BLaER1 treated with 17β-estradiol and CSF1 and Interleukin-3, amounts not matched to agents 10 nM and 100 nM (cell line): ENCODE measurements at regions not wholly inside any gene's neighbourhood (a gene's known extent, or its start where the extent isn't known, plus 50 kb on each side); places are given as distances from the start of the nearest gene placed in this dataset.

Experiments used
- H3K27ac ChIP-seq, 11 experiments: shearing (Covaris generic); formaldehyde crosslinking; 2 replicates each; pipeline ENCODE4 v1.8.1; 2022
- H3K27me3 ChIP-seq, 11 experiments: shearing (Covaris generic); formaldehyde crosslinking; 2 replicates each; pipeline ENCODE4 v1.8.1; 2022
- H3K36me3 ChIP-seq, 11 experiments: shearing (Covaris generic); formaldehyde crosslinking; 2 replicates each; pipeline ENCODE4 v1.8.1; 2022
- H3K4me1 ChIP-seq, 10 experiments: shearing (Covaris generic); formaldehyde crosslinking; 2 replicates each; pipeline ENCODE4 v1.8.1; 2022
- H3K4me2 ChIP-seq, 11 experiments: shearing (Covaris generic); formaldehyde crosslinking; 2 replicates each; pipeline ENCODE4 v1.8.1; 2022
- H3K4me3 ChIP-seq, 10 experiments: shearing (Covaris generic); formaldehyde crosslinking; 2 replicates each; pipeline ENCODE4 v1.8.1; 2022
- H3K9ac ChIP-seq, 11 experiments: shearing (Covaris generic); formaldehyde crosslinking; 2 replicates each; pipeline ENCODE4 v1.8.1; 2022
- H3K9me3 ChIP-seq, 11 experiments: shearing (Covaris generic); formaldehyde crosslinking; replicated peaks in 1 of 11; 2 replicates each; pipeline ENCODE4 v1.8.1; 2022
- H4K20me1 ChIP-seq, 11 experiments: shearing (Covaris generic); formaldehyde crosslinking; 2 replicates each; pipeline ENCODE4 v1.8.1; 2022
- Cebpa-rat ChIP-seq, 11 experiments: shearing (Covaris generic); IDR thresholded peaks; 2 replicates each; pipeline ENCODE4 v1.8.1; 2022

- Histone ChIP-seq H3K36me3 (peaks cover 0 to 5% (median 0%) of the 10 kb centered on the region in 11 experiments; a peak in 1 of 22 replicates), H4K20me1 (no peaks in the 10 kb centered on the region), H3K27ac (no peak overlapping the region), H3K9me3 (peaks cover 24 to 49% (median 36%) of the 10 kb centered on the region in 11 experiments), H3K9ac (no peak overlapping the region), H3K4me2 (no peak overlapping the region), H3K4me1 (peaks cover 0 to 14% (median 4%) of the 10 kb centered on the region in 10 experiments; a peak in 11 of 20 replicates), H3K27me3 (no peaks in the 10 kb centered on the region), H3K4me3 (no peak overlapping the region)
- no peak for TF ChIP-seq Cebpa-rat (IDR thresholded peaks at IDR 0.05)
These were observed 80.6 kb downstream of the NPTX2 start for GRCh38 chr7:98697485-98698240.

DNA sequence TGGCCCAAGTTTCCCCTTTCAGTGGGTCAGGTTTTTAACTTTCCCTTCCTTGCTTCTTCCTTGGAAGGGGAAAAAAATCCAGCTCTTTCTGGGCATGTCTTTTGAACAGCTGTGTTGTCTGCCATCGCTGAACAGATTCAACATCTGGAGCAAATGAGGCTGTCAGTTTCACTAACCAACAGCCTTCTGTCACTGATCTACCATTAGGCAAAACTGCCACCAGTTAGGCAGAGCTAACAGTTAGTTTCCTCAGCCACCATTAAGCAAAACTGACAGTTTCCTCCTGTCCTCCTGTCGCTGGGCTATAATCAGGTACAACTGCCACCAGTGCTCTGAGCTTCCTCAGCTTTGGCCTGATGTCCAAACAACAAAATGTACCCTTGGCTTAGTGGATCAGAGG is 81.9 kb downstream of the NPTX2 start:
- no peak overlapping the region for H3K4me3 ChIP-seq
- no peak for TF ChIP-seq Cebpa-rat (IDR thresholded peaks at IDR 0.05)
- no peak overlapping the region for H3K9ac ChIP-seq
- H3K36me3 ChIP-seq = no peaks in the 10 kb centered on the region
- H3K9me3 ChIP-seq = peaks cover 11 to 36% (median 23%) of the 10 kb centered on the region in 11 experiments
- H3K4me1 ChIP-seq = peaks cover under 1 to 19% (median 11%) of the 10 kb centered on the region in 10 experiments; a peak in 19 of 20 replicates
- no peaks in the 10 kb centered on the region for H3K27me3 ChIP-seq
- no peak overlapping the region for H3K4me2 ChIP-seq
- no peak overlapping the region for H3K27ac ChIP-seq
- no peaks in the 10 kb centered on the region for H4K20me1 ChIP-seq

DNA sequence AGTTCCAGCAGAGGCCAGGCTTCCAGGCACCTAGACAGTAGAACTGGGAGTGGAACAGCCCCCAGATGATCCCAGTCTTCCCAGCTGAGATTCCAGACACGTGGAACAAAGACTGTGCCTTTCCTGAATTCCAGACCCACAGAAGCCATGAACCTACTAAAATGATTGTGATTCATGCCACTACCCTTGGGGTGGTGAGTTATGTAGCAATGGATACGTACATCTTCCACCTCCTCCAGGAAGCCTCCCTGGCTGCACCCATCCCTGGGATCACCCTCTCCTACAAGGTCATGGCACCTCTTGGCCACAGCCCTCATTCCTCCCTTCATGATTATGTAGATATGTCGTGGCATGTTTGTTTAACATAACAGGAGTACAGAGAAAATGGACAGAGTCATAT is 83.4 kb downstream of the NPTX2 start:
- no peak overlapping the region for H3K9ac ChIP-seq
- H3K4me1 ChIP-seq = peaks cover 5 to 24% (median 17%) of the 10 kb centered on the region in 10 experiments; a peak in 19 of 20 replicates
- H3K36me3 ChIP-seq = no peaks in the 10 kb centered on the region
- no peak overlapping the region for H3K4me2 ChIP-seq
- no peak overlapping the region for H3K4me3 ChIP-seq
- peaks cover 7 to 23% (median 15%) of the 10 kb centered on the region in 11 experiments for H3K9me3 ChIP-seq
- no peak for TF ChIP-seq Cebpa-rat (IDR thresholded peaks at IDR 0.05)
- no peaks in the 10 kb centered on the region for H4K20me1 ChIP-seq
- no peak overlapping the region for H3K27ac ChIP-seq
- H3K27me3 ChIP-seq = no peaks in the 10 kb centered on the region

DNA sequence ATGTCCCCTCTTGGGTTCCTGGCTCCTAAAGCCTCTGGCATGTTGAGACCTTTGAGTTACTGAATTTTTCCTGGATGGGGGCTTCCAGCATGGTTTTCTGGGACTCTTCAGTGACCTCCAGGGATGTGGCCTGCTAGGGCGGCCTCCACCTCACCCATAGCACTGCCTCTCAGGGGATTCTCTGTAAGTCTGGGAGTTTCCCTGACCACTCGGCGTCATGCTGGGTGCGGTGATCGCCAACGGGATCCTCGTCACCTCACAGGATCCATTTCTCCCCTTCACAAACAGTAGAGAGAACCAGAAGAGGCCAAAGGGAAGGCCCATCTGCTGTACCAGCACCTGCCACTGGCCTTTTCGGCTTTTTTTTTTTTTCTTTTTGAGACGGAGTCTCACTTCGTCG is 84.3 kb downstream of the NPTX2 start:
- Histone ChIP-seq H3K9ac (no peak overlapping the region), H4K20me1 (no peaks in the 10 kb centered on the region), H3K27ac (no peak overlapping the region), H3K36me3 (no peaks in the 10 kb centered on the region), H3K4me3 (no peak overlapping the region), H3K4me2 (peak overlapping the region in 3 of 11 experiments; percentile 46 to 56 (median 50); a peak in 2 of 22 replicates), H3K27me3 (no peaks in the 10 kb centered on the region), H3K4me1 (peaks cover 5 to 24% (median 17%) of the 10 kb centered on the region in 10 experiments; a peak in 19 of 20 replicates), H3K9me3 (peaks cover 7 to 15% (median 10%) of the 10 kb centered on the region in 11 experiments)
- no peak for TF ChIP-seq Cebpa-rat (IDR thresholded peaks at IDR 0.05)

- H3K9me3 ChIP-seq = peaks cover 2 to 8% (median 4%) of the 10 kb centered on the region in 11 experiments
- TF ChIP-seq Cebpa-rat (IDR thresholded peaks at IDR 0.05) = no peak
- no peaks in the 10 kb centered on the region for H3K36me3 ChIP-seq
- H4K20me1 ChIP-seq = no peaks in the 10 kb centered on the region
- H3K4me2 ChIP-seq = peak overlapping the region in 6 of 11 experiments; percentile 2 to 56 (median 44); a peak in 9 of 22 replicates
- H3K9ac ChIP-seq = no peak overlapping the region
- no peaks in the 10 kb centered on the region for H3K27me3 ChIP-seq
- no peak overlapping the region for H3K27ac ChIP-seq
- H3K4me1 ChIP-seq = peaks cover 5 to 24% (median 17%) of the 10 kb centered on the region in 10 experiments; a peak in 19 of 20 replicates
- H3K4me3 ChIP-seq = no peak overlapping the region
These were observed 84.9 kb downstream of the NPTX2 start for GRCh38 chr7:98702021-98702420.

DNA sequence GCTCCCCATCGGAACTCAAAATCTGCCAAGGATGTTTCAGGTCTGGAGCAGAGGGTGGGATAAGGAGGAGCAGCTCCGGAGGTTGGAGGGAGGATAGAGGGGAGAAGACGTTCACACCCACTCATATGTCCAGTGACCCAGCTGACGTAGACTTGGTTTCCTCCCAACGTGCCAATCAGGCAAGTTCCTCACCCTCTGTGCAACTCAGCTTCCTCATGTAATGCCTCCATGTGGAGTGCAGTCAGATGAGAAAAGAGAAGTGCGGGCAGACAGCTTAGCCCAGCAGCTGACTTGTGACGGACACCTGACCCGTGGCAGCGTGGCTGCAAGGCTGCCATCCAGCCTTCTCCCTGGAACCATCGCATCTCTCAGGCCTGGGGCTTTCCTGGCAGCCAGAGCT is 86.8 kb downstream of the NPTX2 start:
- no peaks in the 10 kb centered on the region for H3K36me3 ChIP-seq
- H3K27ac ChIP-seq = peak overlapping the region in 2 of 11 experiments; percentile 25 to 37; a peak in 2 of 22 replicates
- no peak overlapping the region for H3K9ac ChIP-seq
- no peak for TF ChIP-seq Cebpa-rat (IDR thresholded peaks at IDR 0.05)
- H3K4me1 ChIP-seq = peaks cover 5 to 24% (median 17%) of the 10 kb centered on the region in 10 experiments; a peak in 19 of 20 replicates
- H3K4me3 ChIP-seq = no peak overlapping the region
- H4K20me1 ChIP-seq = no peaks in the 10 kb centered on the region
- H3K27me3 ChIP-seq = no peaks in the 10 kb centered on the region
- no peaks in the 10 kb centered on the region for H3K9me3 ChIP-seq
- peak overlapping the region in 8 of 11 experiments; percentile 8 to 53 (median 34); a peak in 13 of 22 replicates for H3K4me2 ChIP-seq

DNA sequence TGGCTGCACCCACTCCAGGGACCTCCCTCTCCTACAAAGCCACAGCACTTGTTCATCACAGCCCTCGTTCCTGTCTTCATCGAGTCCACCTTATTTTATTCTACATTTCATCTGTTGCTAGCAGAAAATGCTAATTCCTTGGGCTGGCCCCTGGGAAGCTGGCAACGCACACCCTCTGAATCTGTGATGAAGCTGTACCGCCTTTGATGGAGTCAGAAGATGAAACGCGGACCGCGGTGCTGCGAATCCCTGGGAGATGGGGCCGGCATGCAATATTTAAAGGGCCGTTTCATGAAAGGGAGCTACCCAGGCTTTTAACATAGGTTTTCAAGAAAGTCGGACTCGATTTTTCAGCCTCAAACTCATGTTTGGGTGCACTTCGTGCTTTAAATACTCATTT is 88.5 kb downstream of the NPTX2 start:
- no peaks in the 10 kb centered on the region for H4K20me1 ChIP-seq
- TF ChIP-seq Cebpa-rat (IDR thresholded peaks at IDR 0.05) = no peak
- no peaks in the 10 kb centered on the region for H3K36me3 ChIP-seq
- H3K9ac ChIP-seq = no peak overlapping the region
- no peaks in the 10 kb centered on the region for H3K27me3 ChIP-seq
- no peak overlapping the region for H3K4me2 ChIP-seq
- H3K27ac ChIP-seq = no peak overlapping the region
- H3K9me3 ChIP-seq = no peaks in the 10 kb centered on the region
- peaks cover 5 to 24% (median 17%) of the 10 kb centered on the region in 10 experiments; a peak in 19 of 20 replicates for H3K4me1 ChIP-seq
- no peak overlapping the region for H3K4me3 ChIP-seq

DNA sequence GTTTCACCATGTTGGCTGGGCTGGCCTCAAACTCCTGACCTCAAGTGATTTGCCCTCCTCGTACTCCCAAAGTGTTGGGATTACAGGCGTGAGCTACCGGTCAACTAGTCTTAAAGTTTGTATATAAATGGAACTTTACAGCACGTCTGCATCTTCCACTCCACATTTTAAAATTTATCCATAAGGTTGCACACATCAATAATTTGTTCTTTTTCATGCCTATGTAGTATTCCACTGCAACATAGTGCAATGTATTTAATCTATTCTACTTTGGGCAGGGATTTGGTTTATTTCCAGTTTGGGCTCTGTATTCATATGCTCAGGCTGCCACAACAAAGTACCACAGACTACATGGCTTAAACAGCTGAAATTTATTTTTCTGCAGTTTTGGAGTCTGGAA is 90.0 kb downstream of the NPTX2 start:
- Histone ChIP-seq H3K4me3 (no peak overlapping the region), H3K27ac (no peak overlapping the region; a peak in 1 of 22 replicates), H3K36me3 (no peaks in the 10 kb centered on the region), H3K4me2 (0 out of 22 replicates have a peak overlapping the region, but pooled peaks of 1 of the 11 experiments have one; percentile 0), H3K4me1 (peaks cover 5 to 24% (median 14%) of the 10 kb centered on the region in 10 experiments; a peak in 19 of 20 replicates), H4K20me1 (no peaks in the 10 kb centered on the region), H3K9ac (no peak overlapping the region), H3K9me3 (peaks cover 3 to 13% (median 8%) of the 10 kb centered on the region in 11 experiments; a peak in 18 of 22 replicates), H3K27me3 (no peaks in the 10 kb centered on the region)
- no peak for TF ChIP-seq Cebpa-rat (IDR thresholded peaks at IDR 0.05)

DNA sequence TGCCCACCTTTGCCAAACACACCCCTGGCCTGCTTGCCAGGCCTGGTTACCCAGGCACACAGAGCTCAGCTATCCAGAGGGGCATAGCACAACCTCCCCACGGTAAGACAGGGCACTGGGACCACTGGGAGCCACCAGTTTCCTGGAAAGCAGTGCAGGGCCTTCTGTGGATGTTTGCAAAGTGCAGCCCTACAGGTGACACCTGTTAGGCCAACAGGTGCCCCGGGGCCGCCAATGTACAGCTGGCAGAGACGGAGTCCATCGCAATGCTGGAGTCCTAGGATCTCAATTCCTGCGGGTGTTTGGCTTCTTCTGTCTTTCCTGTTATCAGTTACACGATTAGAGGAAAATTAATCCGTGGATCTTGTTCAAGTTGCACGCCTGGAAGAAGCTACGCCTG is 94.9 kb downstream of the NPTX2 start:
- H3K4me3 ChIP-seq = no peak overlapping the region
- peaks cover 3 to 20% (median 11%) of the 10 kb centered on the region in 11 experiments; a peak in 18 of 22 replicates for H3K9me3 ChIP-seq
- TF ChIP-seq Cebpa-rat (IDR thresholded peaks at IDR 0.05) = no peak
- no peak overlapping the region for H3K9ac ChIP-seq
- peak overlapping the region in 2 of 11 experiments; percentile 71 to 75; a peak in 1 of 22 replicates for H3K4me2 ChIP-seq
- no peaks in the 10 kb centered on the region for H4K20me1 ChIP-seq
- H3K27ac ChIP-seq = peak overlapping the region in 1 of 11 experiments; percentile 35; a peak in 2 of 22 replicates
- peaks cover 15 to 29% (median 22%) of the 10 kb centered on the region in 10 experiments; a peak in 19 of 20 replicates for H3K4me1 ChIP-seq
- no peaks in the 10 kb centered on the region for H3K36me3 ChIP-seq
- H3K27me3 ChIP-seq = no peaks in the 10 kb centered on the region
